WTC11 (cell line): ENCODE measurements at regions not wholly inside any gene's neighbourhood (a gene's known extent, or its start where the extent isn't known, plus 50 kb on each side); places are given as distances from the start of the nearest gene placed in this dataset.

ENCODE experiments used
- CTCF ChIP-seq: fragments of 200-600 bp; IDR thresholded peaks from 2 replicates; pipeline ENCODE4 v1.8.0; 2022; ENCODE audit warnings: antibody characterized with exemption
- MAX ChIP-seq: sonication (generic); formaldehyde crosslinking; IDR thresholded peaks from 2 replicates; pipeline ENCODE4 v1.8.0; 2022; ENCODE audit warnings: mild to moderate bottlenecking, missing genetic modification reagents
- STAT6 ChIP-seq: sonication (generic); formaldehyde crosslinking; conservative IDR thresholded peaks from 2 replicates; pipeline ENCODE4 v1.8.1; 2023; ENCODE audit warnings: mild to moderate bottlenecking, low read depth, missing genetic modification reagents, moderate library complexity
- ZNF396 ChIP-seq: fragments of 250-450 bp; sonication (Bioruptor Pico); IDR thresholded peaks from 2 replicates; pipeline ENCODE4 v1.8.0; 2021; ENCODE audit warnings: mild to moderate bottlenecking, moderate library complexity, borderline replicate concordance

GRCh38 chr11:93922830-93923229, 72.4 kb upstream of the VSTM5 start:
- TF ChIP-seq MAX (no peak), CTCF (no peak), ZNF396 (CRISPR knock-in tag) (no peak), STAT6 (CRISPR knock-in tag) (no peak)
